K562 (cell line): ENCODE measurements at regions not wholly inside any gene's neighbourhood (a gene's known extent, or its start where the extent isn't known, plus 50 kb on each side); places are given as distances from the start of the nearest gene placed in this dataset.

Experiments used
- ATAC-seq: fragments of 200-7000 bp; cut with Tn5 transposase; 3 replicates; pipeline ENCODE4 v1.9.1; 2020; ENCODE audit warnings: moderate library complexity
- BruUV-seq: library from RNA; stranded (reverse); fragments of 400-500 nt; replicated peaks from 2 replicates; lab custom pipeline; 2021; lab: Mats Ljungman, UMichigan
- CTCF ChIA-PET: fragments of 300-600 bp; formaldehyde crosslinking; extraction: SDS; loops from one replicate; lab custom pipeline; 2021; ENCODE audit warnings: low intra/inter-chr PET ratio; lab: Yijun Ruan, JAX
- POLR2A ChIA-PET: fragments of 300-600, 350-650 bp; sonication (Branson Sonifier 250); formaldehyde crosslinking; extraction: SDS; loops from one replicate; lab custom pipeline; 2021; ENCODE audit warnings: antibody characterized with exemption, inconsistent platforms; lab: Yijun Ruan, JAX
- DNase-seq, 4 experiments: peaks; one replicate each; pipeline versions ENCODE4 v3.0.0 to v3.0.0-alpha.2; 2011 to 2018; ENCODE audit warnings: low spot score in 3 of 4, mixed read lengths in 3 of 4; ENCODE audit errors: extremely low read depth in 1 of 4
- FAIRE-seq: peaks from 2 replicates; lab custom pipeline; 2011; peaks lifted over from hg19 to GRCh38; lab: Jason Lieb, UNC
- H2AFZ ChIP-seq: 2 replicates; pipeline ENCODE4 v1.6.0; 2011; ENCODE audit warnings: low read depth, low read length, control low read depth, inconsistent platforms
- H3K27ac ChIP-seq: fragments of 200-600 bp; 3 replicates; pipeline ENCODE4 v1.8.0; 2011; ENCODE audit warnings: low read depth, mild to moderate bottlenecking, control low read depth, inconsistent platforms, low read length, moderate library complexity, mixed read lengths; ENCODE audit errors: extremely low read depth
- H3K27me3 ChIP-seq, 2 experiments: fragments of 300-600 bp in 1 of 2; 2 replicates in 1 of 2; 3 replicates in 1 of 2; pipeline versions ENCODE4 v1.6.0 to v1.8.0; 2011; ENCODE audit warnings: inconsistent platforms in 2 of 2, low read length in 2 of 2, mild to moderate bottlenecking in 1 of 2, mixed read lengths in 1 of 2, moderate library complexity in 1 of 2; ENCODE audit not compliant: control insufficient read depth in 2 of 2, insufficient read depth in 2 of 2
- H3K36me3 ChIP-seq: fragments of 300-600 bp; 3 replicates; pipeline ENCODE4 v1.8.0; 2011; ENCODE audit warnings: mild to moderate bottlenecking, low read length, inconsistent platforms; ENCODE audit not compliant: control insufficient read depth, insufficient read depth
- H3K4me1 ChIP-seq, 2 experiments: fragments of 200-600 bp in 1 of 2; replicated peaks in 1 of 2; 2 replicates in 1 of 2; 3 replicates in 1 of 2; pipeline versions ENCODE4 v1.5.1 to v1.8.0; 2011; ENCODE audit warnings: inconsistent platforms in 2 of 2, low read length in 2 of 2, mild to moderate bottlenecking in 1 of 2, mixed read lengths in 1 of 2, moderate library complexity in 1 of 2; ENCODE audit not compliant: control insufficient read depth in 2 of 2, insufficient read depth in 2 of 2
- H3K4me2 ChIP-seq: 2 replicates; pipeline ENCODE4 v1.6.1; 2011; ENCODE audit warnings: low read length, control low read depth, inconsistent platforms, mixed read lengths; ENCODE audit not compliant: insufficient read depth
- H3K4me3 ChIP-seq: fragments of 200-600 bp; sonication (generic), shearing (Covaris generic); 2 replicates; pipeline ENCODE4 v1.5.1; 2016; ENCODE audit warnings: control low read depth, inconsistent platforms
- H3K79me2 ChIP-seq: fragments of 200-600 bp; 3 replicates; pipeline ENCODE4 v1.8.0; 2011; ENCODE audit warnings: low read length, inconsistent platforms; ENCODE audit not compliant: control insufficient read depth, insufficient read depth
- H3K9ac ChIP-seq, 2 experiments: 2 replicates each; pipeline versions ENCODE4 v1.6.0 to v1.6.1; 2011; ENCODE audit warnings: low read depth in 2 of 2, low read length in 2 of 2, control low read depth in 1 of 2, inconsistent platforms in 1 of 2, mild to moderate bottlenecking in 1 of 2, mixed read lengths in 1 of 2; ENCODE audit not compliant: insufficient read depth in 1 of 2
- H3K9me1 ChIP-seq: one replicate; pipeline ENCODE4 v1.6.0; 2011; ENCODE audit warnings: inconsistent platforms, mild to moderate bottlenecking, low read length, moderate library complexity; ENCODE audit not compliant: control insufficient read depth, insufficient read depth
- H3K9me3 ChIP-seq: replicated peaks from 2 replicates; pipeline ENCODE4 v1.5.1; 2011; ENCODE audit warnings: low read depth, low read length, inconsistent platforms; ENCODE audit not compliant: control insufficient read depth, insufficient read depth
- H4K20me1 ChIP-seq: replicated peaks from 2 replicates; pipeline ENCODE4 v1.6.1; 2011; ENCODE audit warnings: low read length, inconsistent platforms, mixed read lengths; ENCODE audit not compliant: control insufficient read depth, insufficient read depth
- BDP1 ChIP-seq: IDR thresholded peaks from 3 replicates; pipeline ENCODE4 v1.6.1; 2011; ENCODE audit not compliant: insufficient read length, insufficient read depth
- CEBPZ ChIP-seq: fragments of 150-350 bp; IDR thresholded peaks from 2 replicates; pipeline ENCODE4 v1.6.1; 2014; ENCODE audit warnings: low read depth, mild to moderate bottlenecking, low read length, borderline replicate concordance
- ETS2 ChIP-seq: IDR thresholded peaks from 2 replicates; pipeline ENCODE4 v1.6.1; 2016; ENCODE audit warnings: borderline replicate concordance, missing genetic modification characterization, mild to moderate bottlenecking, moderate library complexity, missing compliant biosample characterization; ENCODE audit not compliant: poor library complexity, severe bottlenecking
- KLF10 ChIP-seq: fragments of 250-450 bp; sonication (Bioruptor Pico); IDR thresholded peaks from 2 replicates; pipeline ENCODE4 v1.6.1; 2021; ENCODE audit warnings: matching md5 sums
- LEF1 ChIP-seq: fragments of 450-650 bp; IDR thresholded peaks from 2 replicates; pipeline ENCODE4 v1.6.1; 2016; ENCODE audit warnings: mild to moderate bottlenecking
- RNF2 ChIP-seq: sonication (generic); IDR thresholded peaks from 2 replicates; pipeline ENCODE4 v1.6.1; 2016
- STAT5B ChIP-seq: fragments of 250-450 bp; sonication (Bioruptor Pico); IDR thresholded peaks from 2 replicates; pipeline ENCODE4 v1.8.0; 2021; ENCODE audit warnings: mild to moderate bottlenecking, inconsistent platforms
- TAF9B ChIP-seq: fragments of 450-650 bp; IDR thresholded peaks from 2 replicates; pipeline ENCODE4 v1.6.1; 2018; ENCODE audit warnings: mild to moderate bottlenecking; ENCODE audit not compliant: partially characterized antibody
- ZNF274 ChIP-seq: IDR thresholded peaks from 2 replicates; pipeline ENCODE4 v1.6.1; 2011; ENCODE audit warnings: low read depth, mild to moderate bottlenecking, low read length, moderate library complexity, borderline replicate concordance
- ZNF449 ChIP-seq: fragments of 250-450 bp; sonication (Bioruptor Pico); IDR thresholded peaks from 2 replicates; pipeline ENCODE4 v1.8.0; 2022; ENCODE audit warnings: moderate library complexity, mild to moderate bottlenecking, inconsistent platforms
- ZNF584 ChIP-seq: fragments of 200-800 bp; sonication (Bioruptor generic); IDR thresholded peaks from 2 replicates; pipeline ENCODE4 v1.6.1; 2016; ENCODE audit warnings: low read depth, mild to moderate bottlenecking, missing genetic modification characterization, missing compliant biosample characterization
- ZNF830 ChIP-seq: fragments of 250-450 bp; sonication (Bioruptor Pico); IDR thresholded peaks from 2 replicates; pipeline ENCODE4 v1.5.0; 2021; ENCODE audit warnings: mild to moderate bottlenecking
- WGBS: fragments of 100-300 bp; shearing (Covaris generic); methylation state at CpG from one replicate; pipeline ENCODE4 v1.1.6; 2016; ENCODE audit warnings: low coverage, mixed read lengths; ENCODE audit not compliant: insufficient coverage; ENCODE audit errors: missing lambda C conversion rate; 5-methylcytosine and 5-hydroxymethylcytosine counted together
- in situ Hi-C: fragments of 300-500 bp; cut with MboI; formaldehyde crosslinking; loops from 4 replicates; pipeline ENCODE4 v1.15.0; 2018; ENCODE audit warnings: inconsistent platforms, mixed read lengths
- intact Hi-C: fragments of 100-400 bp; cut with micrococcal nuclease; formaldehyde crosslinking; loops from 2 replicates; pipeline ENCODE4 v1.14.2; 2022

DNA sequence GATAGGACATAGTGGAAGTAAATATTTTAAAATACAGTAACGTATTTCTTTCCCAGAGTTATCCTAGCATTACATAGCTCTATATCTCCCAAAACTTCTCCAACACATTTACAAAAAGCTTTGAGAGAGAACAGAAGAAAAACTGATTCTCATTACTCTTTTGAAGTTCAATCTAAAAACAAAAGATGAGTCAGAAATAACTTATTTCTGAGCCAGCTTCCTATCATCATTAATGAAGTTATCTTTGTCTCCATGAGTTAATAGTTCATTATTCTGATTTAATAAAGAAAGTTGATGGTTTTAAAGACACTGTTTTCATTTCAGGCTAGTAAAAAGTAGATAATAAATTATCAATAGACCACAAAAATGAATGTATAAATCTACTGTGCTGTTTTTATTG, 446.7 kb upstream of the SPRY2 start:
- ATAC-seq, result no peak

More for the DNA sequence above, 446.7 kb upstream of the SPRY2 start:
- H3K27ac ChIP-seq, result no peak overlapping the region
- no peak overlapping the region for H3K9ac ChIP-seq
- no peaks in the 10 kb centered on the region for H4K20me1 ChIP-seq
- no peaks in the 10 kb centered on the region for H3K27me3 ChIP-seq
- no peaks in the 10 kb centered on the region for H3K36me3 ChIP-seq
- in situ Hi-C loops, result no loop called here
- H3K4me3 ChIP-seq, result no peak overlapping the region
- DNase-seq (no peak), FAIRE-seq (no peak)
- 0 out of 2 replicates have a peak, but pooled peaks cover 3% of the 10 kb centered on the region for H3K9me3 ChIP-seq
- no peak for TF ChIP-seq ZNF584
- TF ChIP-seq STAT5B, result no peak
- no peak for TF ChIP-seq ETS2
- no peak for TF ChIP-seq ZNF830
- TF ChIP-seq KLF10 (CRISPR knock-in tag), result no peak
- TF ChIP-seq ZNF449, result no peak
- TF ChIP-seq CEBPZ, result no peak
- no peak for TF ChIP-seq BDP1
- TF ChIP-seq TAF9B, result no peak
- TF ChIP-seq ZNF274, result no peak
- no peak for TF ChIP-seq LEF1
- no peak for TF ChIP-seq RNF2
- no peak overlapping the region for H2AFZ ChIP-seq
- H3K4me1 ChIP-seq, result no peaks in the 10 kb centered on the region
- no peaks in the 10 kb centered on the region for H3K79me2 ChIP-seq
- BruUV-seq, result no TSS peak
- intact Hi-C loops, result no loop called here
- POLR2A ChIA-PET, result no interaction called here
- H3K9me1 ChIP-seq, result no peaks in the 10 kb centered on the region
- no peak overlapping the region for H3K4me2 ChIP-seq
- WGBS, result 0% methylated on average over 1 of the region's 1 CpG
- CTCF ChIA-PET, result no interaction called here
